Activated CD8-positive, alpha-beta memory T cell treated with anti-CD3 and anti-CD28 coated beads for 36 hours (primary cell): ENCODE measurements at regions not wholly inside any gene's neighbourhood (a gene's known extent, or its start where the extent isn't known, plus 50 kb on each side); places are given as distances from the start of the nearest gene placed in this dataset.

Experiments used
- CTCF ChIA-PET: fragments of 350-600 bp; sonication (Branson Sonifier 250); formaldehyde crosslinking; loops from one replicate; lab custom pipeline; 2021; ENCODE audit warnings: antibody characterized with exemption; lab: Charles Lee
- POLR2A ChIA-PET: fragments of 350-600 bp; sonication (Branson Sonifier 250); formaldehyde crosslinking; loops from one replicate; lab custom pipeline; 2021; ENCODE audit warnings: antibody characterized with exemption; lab: Charles Lee

GRCh38 chr14:100432652-100433427 lies 109.7 kb downstream of the SLC25A47 start:
- ChIA-PET CTCF (interaction anchor here (0.9 kb wide), 1 partner anchor 9 kb away, joined by 3 read pairs; no protein-coding TSS in a partner anchor), POLR2A (no interaction called here)

- POLR2A ChIA-PET: no interaction called here
Measured at GRCh38 chr14:100433428-100433814, 110.3 kb downstream of the SLC25A47 start.

GRCh38 chr14:100434033-100434601 lies 111.0 kb downstream of the SLC25A47 start:
- POLR2A ChIA-PET: no interaction called here
- CTCF ChIA-PET: interaction anchor here (0.9 kb wide), 1 partner anchor 8 kb away, joined by 3 read pairs; no protein-coding TSS in a partner anchor

More at GRCh38 chr14:100433428-100433814, 110.3 kb downstream of the SLC25A47 start:
- CTCF ChIA-PET: interaction anchor here (0.9 kb wide), 1 partner anchor 9 kb away, joined by 3 read pairs; no protein-coding TSS in a partner anchor

- ChIA-PET CTCF (no interaction called here), POLR2A (no interaction called here)
Measured at GRCh38 chr14:100434911-100435438, 111.8 kb downstream of the SLC25A47 start.

- POLR2A ChIA-PET: no interaction called here
Measured at GRCh38 chr14:100435459-100435858, 112.3 kb downstream of the SLC25A47 start.

GRCh38 chr14:100436745-100437406 lies 113.7 kb downstream of the SLC25A47 start:
- ChIA-PET POLR2A (no interaction called here), CTCF (interaction anchor here (1.0 kb wide), 1 partner anchor 209 kb away, joined by 3 read pairs; no protein-coding TSS in a partner anchor)

More at GRCh38 chr14:100435459-100435858, 112.3 kb downstream of the SLC25A47 start:
- CTCF ChIA-PET: no interaction called here

GRCh38 chr14:100438271-100438670 lies 115.1 kb downstream of the SLC25A47 start:
- CTCF ChIA-PET: interaction anchor here (0.5 kb wide), 1 partner anchor 252 kb away, joined by 4 read pairs; no protein-coding TSS in a partner anchor
- POLR2A ChIA-PET: no interaction called here

- POLR2A ChIA-PET: no interaction called here
Measured at GRCh38 chr14:100438678-100439592, 115.8 kb downstream of the SLC25A47 start.

GRCh38 chr14:100439781-100440180 lies 116.6 kb downstream of the SLC25A47 start:
- POLR2A ChIA-PET: no interaction called here
- CTCF ChIA-PET: interaction anchor here (1.2 kb wide), 2 partner anchors 206 to 214 kb away, joined by 3 to 5 read pairs; no protein-coding TSS in a partner anchor

More at GRCh38 chr14:100438678-100439592, 115.8 kb downstream of the SLC25A47 start:
- CTCF ChIA-PET: interaction anchor here (0.5 to 1.2 kb wide), 2 partner anchors 215 to 252 kb away, joined by 3 to 4 read pairs; no protein-coding TSS in a partner anchor

- CTCF ChIA-PET: interaction anchor here (1.2 kb wide), 2 partner anchors 206 to 213 kb away, joined by 3 to 5 read pairs; no protein-coding TSS in a partner anchor
- POLR2A ChIA-PET: no interaction called here
Measured at GRCh38 chr14:100440207-100440631, 117.1 kb downstream of the SLC25A47 start.

GRCh38 chr14:100440758-100441203 lies 117.6 kb downstream of the SLC25A47 start:
- CTCF ChIA-PET: interaction anchor here (1.2 kb wide), 1 partner anchor 205 kb away, joined by 5 read pairs; no protein-coding TSS in a partner anchor
- POLR2A ChIA-PET: no interaction called here

GRCh38 chr14:100441271-100441947 lies 118.3 kb downstream of the SLC25A47 start:
- ChIA-PET POLR2A (no interaction called here), CTCF (interaction anchor here (1.0 kb wide), 1 partner anchor 8 kb away, joined by 3 read pairs; no protein-coding TSS in a partner anchor)

- ChIA-PET CTCF (interaction anchor here (1.0 kb wide), 1 partner anchor 8 kb away, joined by 3 read pairs; no protein-coding TSS in a partner anchor), POLR2A (no interaction called here)
Measured at GRCh38 chr14:100442036-100442435, 118.9 kb downstream of the SLC25A47 start.

- CTCF ChIA-PET: interaction anchor here (1.0 kb wide), 1 partner anchor 9 kb away, joined by 3 read pairs; no protein-coding TSS in a partner anchor
Measured at GRCh38 chr14:100442498-100443490, 119.7 kb downstream of the SLC25A47 start.

GRCh38 chr14:100443603-100444002 lies 120.5 kb downstream of the SLC25A47 start:
- ChIA-PET POLR2A (no interaction called here), CTCF (no interaction called here)

More at GRCh38 chr14:100442498-100443490, 119.7 kb downstream of the SLC25A47 start:
- POLR2A ChIA-PET: no interaction called here
